NCI-H524 treated with DMSO at 0.1 percent for 48 hours (cell line): ENCODE measurements at regions not wholly inside any gene's neighbourhood (a gene's known extent, or its start where the extent isn't known, plus 50 kb on each side); places are given as distances from the start of the nearest gene placed in this dataset.

Source experiments
- DNase-seq: peaks from one replicate; lab custom pipeline; 2025; lab: John Stamatoyannopoulos, UW

DNA sequence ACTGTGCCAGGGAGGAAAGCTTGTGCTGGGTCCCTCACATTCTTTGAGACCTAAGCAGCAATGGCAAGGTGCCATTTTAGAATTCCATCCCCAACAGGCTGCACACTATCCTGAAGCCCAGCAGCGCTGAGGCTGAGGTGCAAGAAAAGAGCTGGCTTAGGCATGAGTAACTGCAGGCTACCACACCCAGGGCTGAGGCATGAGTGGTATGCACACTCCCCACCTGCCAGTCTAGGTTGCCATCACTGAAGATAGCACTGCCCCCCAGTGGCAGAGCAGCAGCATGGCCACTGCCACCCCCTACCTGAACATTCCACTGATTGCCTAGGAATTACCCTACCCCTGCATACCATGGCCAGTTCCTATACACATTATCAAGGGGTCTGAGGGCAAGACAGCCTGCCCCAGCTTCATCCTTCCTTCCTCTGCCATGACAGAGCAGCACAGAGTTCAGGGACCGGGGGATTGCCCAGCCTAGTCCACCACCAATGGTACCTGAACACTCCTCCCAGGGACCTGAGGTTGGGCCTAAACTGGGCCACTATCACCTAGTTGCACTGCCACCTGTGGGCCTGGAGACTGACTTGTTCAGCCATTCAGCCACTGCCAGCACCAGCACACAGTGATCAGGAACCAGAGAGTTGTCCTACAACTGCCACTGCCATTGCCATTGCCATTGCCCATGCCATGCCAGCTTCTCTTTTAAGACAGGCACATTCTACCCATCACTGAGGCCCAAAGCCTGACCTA lies 129.8 kb downstream of the SATB1 start:
- DNase-seq = no peak

DNA sequence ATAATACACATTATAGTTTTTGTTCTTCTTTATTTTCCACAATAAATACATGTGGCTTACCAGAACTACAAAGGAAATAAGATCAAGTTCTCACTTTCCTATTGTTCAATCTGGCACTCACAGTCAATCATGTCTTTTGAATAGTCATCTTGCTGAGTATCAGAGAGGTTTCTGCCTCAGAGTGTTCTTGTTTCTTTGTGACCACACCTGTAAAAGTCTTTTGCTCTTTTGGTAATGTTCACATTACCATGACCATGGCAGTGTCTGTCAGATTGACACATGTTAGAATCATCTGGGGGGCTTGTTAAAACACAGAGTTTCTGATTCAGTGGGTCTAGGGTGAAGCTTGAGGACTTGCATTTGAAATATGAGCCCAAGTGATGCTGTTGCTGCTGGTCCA lies 135.0 kb downstream of the SATB1 start:
- DNase-seq = no peak

GRCh38 chr3:18288243-18288642 lies 136.9 kb downstream of the SATB1 start:
- no peak for DNase-seq

DNA sequence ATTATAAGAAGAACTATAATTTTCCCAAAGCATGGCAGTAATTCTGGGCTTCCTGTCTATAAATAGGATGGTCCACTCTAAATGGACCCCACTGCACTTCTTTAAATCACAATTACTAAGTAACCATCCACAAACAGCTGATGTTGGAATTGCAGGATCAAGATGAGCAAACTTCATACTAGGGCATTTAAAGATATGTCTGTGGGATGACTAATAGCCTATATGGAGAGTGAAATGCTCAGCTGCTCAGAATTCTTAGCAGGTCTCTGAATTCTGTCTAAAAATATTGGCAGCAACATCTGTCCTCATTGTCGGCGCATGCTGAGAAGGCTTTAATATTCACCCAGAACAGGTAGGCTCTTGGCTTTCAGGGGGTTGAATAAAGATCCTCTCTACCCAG lies 140.4 kb downstream of the SATB1 start:
- DNase-seq = no peak

DNA sequence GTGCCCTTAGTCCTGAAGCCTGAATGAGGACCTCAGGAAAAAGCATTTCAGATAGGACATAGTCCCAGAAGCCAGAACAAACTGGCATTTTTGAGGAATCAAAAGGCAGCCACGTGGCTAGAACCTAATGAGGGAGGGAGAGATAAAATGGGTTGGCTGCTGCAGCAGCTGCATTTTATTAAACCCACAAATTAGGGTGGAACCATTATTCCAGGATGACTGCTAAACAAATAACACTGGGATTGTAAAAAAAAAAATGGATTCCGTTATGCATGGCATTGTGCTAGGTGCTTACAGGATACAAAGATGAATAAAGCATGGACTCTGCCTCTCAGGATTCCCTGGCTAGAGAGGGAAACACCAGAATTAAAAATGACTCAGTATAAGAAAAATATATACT lies 141.5 kb downstream of the SATB1 start:
- no peak for DNase-seq

- no peak for DNase-seq
Measured at GRCh38 chr3:18282507-18282906, 142.6 kb downstream of the SATB1 start.

- DNase-seq = no peak
Measured at GRCh38 chr3:18279226-18279737, 145.9 kb downstream of the SATB1 start.

GRCh38 chr3:18264853-18265252 lies 160.3 kb downstream of the SATB1 start:
- DNase-seq = no peak

DNA sequence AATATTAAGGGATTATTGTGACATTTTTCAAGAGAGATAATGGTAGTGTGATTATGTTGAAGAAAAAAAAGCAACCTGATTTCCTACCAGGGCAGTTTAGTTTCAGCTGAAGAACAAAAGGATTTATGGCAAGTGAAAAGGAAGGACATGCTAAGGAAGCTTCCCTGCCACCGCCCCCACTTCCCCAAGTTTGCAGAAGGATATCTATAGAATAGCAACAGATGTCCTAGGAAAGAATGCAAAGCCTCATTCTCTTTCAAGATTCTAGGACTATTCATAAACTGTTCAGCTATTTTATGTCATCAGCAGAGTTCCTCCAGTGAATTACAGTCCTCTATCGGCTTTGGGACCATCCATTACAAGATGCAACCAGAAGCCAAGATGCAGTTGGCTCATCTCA lies 160.8 kb downstream of the SATB1 start:
- DNase-seq = no peak

DNA sequence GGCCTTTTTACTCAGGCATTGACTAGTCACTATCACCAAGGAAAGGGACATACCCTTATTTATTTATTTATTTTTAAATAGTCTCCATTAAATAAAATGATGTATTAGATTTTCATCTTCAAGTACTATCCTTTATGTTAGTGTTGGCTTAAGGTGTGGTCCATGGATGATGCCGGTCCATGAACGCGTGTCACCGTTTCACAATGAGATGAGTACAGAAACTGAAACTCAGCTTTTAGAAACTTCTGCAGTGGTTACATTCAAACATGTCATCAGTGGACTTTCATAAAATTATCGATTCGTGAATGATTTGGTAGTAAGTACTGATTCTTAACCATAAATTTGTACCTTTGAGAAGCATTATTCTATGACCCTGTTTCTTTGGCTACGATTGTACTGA lies 166.6 kb downstream of the SATB1 start:
- no peak for DNase-seq

- DNase-seq = no peak
Measured at GRCh38 chr3:18252578-18252977, 172.6 kb downstream of the SATB1 start.

- DNase-seq = no peak
Measured at GRCh38 chr3:18250991-18251390, 174.1 kb downstream of the SATB1 start.

DNA sequence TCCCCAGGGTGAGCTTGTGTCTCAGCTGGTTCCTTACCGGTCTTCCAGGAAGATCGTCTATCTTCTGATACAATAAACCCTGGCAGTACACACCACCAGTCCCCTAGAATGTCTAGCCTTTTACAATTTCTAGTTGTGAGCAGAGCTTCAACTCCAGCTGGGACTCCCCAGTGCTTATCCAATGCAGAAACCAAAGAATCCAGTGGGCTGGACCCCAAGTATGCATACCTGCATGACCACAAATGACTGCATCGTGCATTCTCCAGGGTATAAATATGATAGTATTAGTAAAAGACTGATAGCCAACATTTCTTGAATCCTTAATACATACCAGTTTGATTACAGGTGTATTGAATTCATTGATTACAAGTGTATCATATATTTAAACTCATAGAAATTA lies 176.0 kb downstream of the SATB1 start:
- DNase-seq = no peak

DNA sequence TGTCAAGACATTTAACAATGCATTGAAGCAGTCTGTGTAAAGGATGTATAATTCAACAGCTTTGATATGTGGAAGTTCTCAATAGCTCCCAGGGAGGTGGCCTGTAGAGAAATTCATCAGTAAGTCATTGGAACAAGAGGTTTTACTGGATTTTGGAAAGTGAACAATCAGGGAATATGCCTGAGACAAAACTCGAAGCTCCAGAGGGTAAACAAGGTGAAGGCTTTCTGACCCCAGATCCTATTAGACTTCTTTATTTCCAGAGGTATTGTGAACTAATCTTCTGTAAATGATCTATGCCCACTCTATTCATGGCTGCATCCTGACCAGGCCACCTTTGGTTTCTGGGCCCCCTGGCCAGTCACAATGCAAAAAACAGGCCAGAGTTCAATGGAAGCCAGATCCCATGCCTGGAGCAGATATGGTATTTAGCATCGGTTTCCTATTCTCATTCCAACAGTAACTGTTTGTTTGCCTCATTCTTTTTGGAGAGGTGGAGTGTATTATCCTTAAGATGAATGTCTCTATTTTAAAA lies 177.3 kb downstream of the SATB1 start:
- DNase-seq = no peak

DNA sequence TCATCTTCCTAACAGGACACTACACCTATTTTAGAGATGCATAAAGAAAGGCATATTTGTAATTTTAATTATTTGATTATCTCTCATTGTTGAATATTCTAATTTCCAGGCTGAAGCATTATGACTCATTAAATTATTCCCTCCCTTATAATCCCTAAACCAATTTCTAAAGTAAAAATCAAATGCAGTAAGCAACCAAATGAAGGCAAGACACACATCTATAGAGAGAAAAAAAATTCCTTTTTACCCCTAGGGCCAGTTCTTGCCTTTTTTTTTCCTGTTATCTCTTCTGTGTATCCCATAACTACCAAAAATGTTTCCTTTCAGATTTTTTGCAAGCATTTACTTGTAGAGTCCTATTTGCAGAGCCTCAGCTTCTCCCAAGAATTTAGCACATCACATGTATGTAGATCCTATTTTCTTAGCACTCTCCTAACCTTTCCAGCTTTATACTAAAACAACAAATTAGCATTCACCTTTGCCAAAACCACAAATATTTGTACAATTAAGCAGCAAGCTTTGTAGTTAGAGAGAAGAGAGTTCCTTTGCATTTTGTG lies 177.9 kb downstream of the SATB1 start:
- no peak for DNase-seq

GRCh38 chr3:18246336-18247060 lies 178.6 kb downstream of the SATB1 start:
- no peak for DNase-seq

GRCh38 chr3:18245721-18246120 lies 179.4 kb downstream of the SATB1 start:
- DNase-seq = no peak

DNA sequence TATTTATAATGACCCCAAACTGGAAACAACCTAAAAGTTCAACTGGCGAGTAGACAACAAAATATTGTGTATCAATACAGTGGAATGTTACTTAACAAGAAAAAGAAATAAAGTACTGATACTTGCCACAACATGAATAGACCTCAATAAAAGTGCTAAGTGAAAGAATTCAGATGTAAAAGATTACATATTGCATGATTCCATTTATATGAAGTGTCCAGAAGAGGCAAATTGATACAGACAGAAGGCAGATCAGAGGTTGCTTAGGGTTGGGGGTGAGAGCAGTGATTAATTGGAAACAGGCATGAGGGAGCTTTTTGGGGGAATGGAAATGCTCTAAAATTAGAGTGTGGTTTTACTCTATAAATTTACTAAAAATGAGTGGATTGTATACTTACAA lies 183.3 kb downstream of the SATB1 start:
- no peak for DNase-seq

- no peak for DNase-seq
Measured at GRCh38 chr3:18239674-18240073, 185.5 kb downstream of the SATB1 start.

DNA sequence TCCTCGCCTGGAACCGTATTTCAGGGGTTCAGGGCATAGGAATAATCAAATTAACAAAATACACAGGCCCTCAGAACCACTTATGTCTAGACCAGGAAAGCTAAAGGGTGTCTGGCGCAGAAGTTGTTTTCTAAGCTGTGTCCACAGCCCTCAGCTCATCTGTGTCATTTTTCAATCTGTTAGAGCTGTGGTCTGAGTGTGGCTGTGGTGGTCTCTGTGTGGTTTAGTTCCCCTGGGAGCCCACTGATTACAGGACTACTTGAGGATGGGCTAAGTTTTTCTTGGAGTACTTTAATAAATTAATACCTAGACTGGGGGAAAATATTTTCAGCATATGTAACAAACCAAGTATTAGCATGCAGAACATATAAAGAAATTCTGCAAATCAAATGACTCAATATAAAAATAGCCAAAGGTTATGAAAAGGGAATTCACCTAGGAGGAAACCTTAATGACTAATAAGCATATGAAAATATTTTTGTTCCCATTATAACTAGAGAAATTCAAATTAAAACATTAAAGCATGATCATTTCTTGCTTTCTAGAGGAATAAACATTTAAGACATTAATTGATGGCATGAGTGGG lies 186.3 kb downstream of the SATB1 start:
- no peak for DNase-seq

DNA sequence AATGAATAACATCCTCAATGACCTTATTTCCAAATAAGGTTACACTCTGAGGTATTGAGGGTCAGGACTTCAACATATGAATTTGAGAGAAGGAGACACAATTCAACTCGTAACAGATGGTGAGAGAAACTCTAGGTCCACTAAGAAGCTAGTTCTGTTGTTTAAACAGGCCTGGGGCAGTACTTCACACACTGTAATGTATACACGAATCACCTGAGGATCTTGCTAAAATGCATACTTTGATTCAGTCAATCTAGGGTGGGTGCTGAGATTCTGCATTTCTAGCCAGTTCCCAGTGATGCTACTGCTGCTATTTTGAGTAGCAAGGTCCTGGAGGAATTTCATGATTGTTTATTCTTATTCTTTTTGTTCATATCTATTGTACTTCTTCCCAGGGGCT lies 186.8 kb downstream of the SATB1 start:
- DNase-seq = no peak

- no peak for DNase-seq
Measured at GRCh38 chr3:18237251-18238005, 187.7 kb downstream of the SATB1 start.
